BJ (cell line): ENCODE measurements at regions not wholly inside any gene's neighbourhood (a gene's known extent, or its start where the extent isn't known, plus 50 kb on each side); places are given as distances from the start of the nearest gene placed in this dataset.
A peak's percentile ranks its signal among the peaks of the same experiment; 100 is the strongest.

Experiments used
- CTCF ChIA-PET: fragments of 350-600 bp; formaldehyde crosslinking; extraction: SDS; loops from one replicate; lab custom pipeline; 2021; ENCODE audit warnings: antibody characterized with exemption, inconsistent platforms; lab: Yijun Ruan, JAX
- POLR2A ChIA-PET: fragments of 300-600 bp; sonication (Branson Sonifier 250); formaldehyde crosslinking; extraction: SDS; loops from one replicate; lab custom pipeline; 2021; ENCODE audit warnings: antibody characterized with exemption; lab: Charles Lee
- DNase-seq: peaks from one replicate; pipeline ENCODE4 v3.0.0-alpha.2; 2011; ENCODE audit warnings: low read depth
- H3K27me3 ChIP-seq: 2 replicates; pipeline ENCODE4 v1.6.0; 2011; ENCODE audit warnings: low read length; ENCODE audit not compliant: control insufficient read depth, insufficient read depth
- H3K36me3 ChIP-seq: 2 replicates; pipeline ENCODE4 v1.5.1; 2011; ENCODE audit warnings: low read length; ENCODE audit not compliant: control insufficient read depth, insufficient read depth
- H3K4me3 ChIP-seq: 2 replicates; pipeline ENCODE4 v1.5.1; 2011; ENCODE audit warnings: low read depth, mild to moderate bottlenecking, control low read depth, low read length
- TF ChIP-seq, protein P1 (sequence below): IDR thresholded peaks from 2 replicates; pipeline ENCODE4 v1.5.1; 2011; ENCODE audit warnings: low read depth, mild to moderate bottlenecking, control low read depth, inconsistent platforms, low read length, moderate library complexity; ENCODE audit not compliant: insufficient read depth

DNA sequence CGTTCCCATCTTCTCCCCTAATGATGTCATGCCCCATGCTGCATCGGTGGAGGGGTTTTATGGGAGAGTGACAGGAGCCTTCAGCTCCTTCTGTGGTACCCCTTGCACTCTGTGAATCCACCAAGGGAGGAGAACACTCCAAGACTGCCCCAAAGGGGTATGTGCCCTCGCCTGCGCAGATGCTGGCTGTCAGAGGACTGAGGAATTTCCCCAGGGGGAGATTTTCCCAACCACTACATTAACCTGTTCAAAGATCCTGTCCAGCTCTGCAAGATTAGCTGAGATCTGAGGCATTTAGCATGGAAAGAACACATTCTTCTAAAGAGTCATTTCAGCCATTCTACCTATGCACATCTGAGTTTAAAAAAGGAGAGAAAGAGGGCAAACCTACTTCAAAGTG, 143.2 kb upstream of the ITGA6 start:
- H3K4me3 ChIP-seq: no peak overlapping the region
- H3K27me3 ChIP-seq: no peaks in the 10 kb centered on the region
- CTCF ChIA-PET: interaction anchor here (1.2 to 3.3 kb wide), 4 partner anchors 10 to 181 kb away, joined by 3 to 14 read pairs (median 10); no protein-coding TSS in a partner anchor
- no peaks in the 10 kb centered on the region for H3K36me3 ChIP-seq
- DNase-seq: no peak
- TF ChIP-seq, protein P1, sequence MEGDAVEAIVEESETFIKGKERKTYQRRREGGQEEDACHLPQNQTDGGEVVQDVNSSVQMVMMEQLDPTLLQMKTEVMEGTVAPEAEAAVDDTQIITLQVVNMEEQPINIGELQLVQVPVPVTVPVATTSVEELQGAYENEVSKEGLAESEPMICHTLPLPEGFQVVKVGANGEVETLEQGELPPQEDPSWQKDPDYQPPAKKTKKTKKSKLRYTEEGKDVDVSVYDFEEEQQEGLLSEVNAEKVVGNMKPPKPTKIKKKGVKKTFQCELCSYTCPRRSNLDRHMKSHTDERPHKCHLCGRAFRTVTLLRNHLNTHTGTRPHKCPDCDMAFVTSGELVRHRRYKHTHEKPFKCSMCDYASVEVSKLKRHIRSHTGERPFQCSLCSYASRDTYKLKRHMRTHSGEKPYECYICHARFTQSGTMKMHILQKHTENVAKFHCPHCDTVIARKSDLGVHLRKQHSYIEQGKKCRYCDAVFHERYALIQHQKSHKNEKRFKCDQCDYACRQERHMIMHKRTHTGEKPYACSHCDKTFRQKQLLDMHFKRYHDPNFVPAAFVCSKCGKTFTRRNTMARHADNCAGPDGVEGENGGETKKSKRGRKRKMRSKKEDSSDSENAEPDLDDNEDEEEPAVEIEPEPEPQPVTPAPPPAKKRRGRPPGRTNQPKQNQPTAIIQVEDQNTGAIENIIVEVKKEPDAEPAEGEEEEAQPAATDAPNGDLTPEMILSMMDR: no peak
- POLR2A ChIA-PET: no interaction called here

DNA sequence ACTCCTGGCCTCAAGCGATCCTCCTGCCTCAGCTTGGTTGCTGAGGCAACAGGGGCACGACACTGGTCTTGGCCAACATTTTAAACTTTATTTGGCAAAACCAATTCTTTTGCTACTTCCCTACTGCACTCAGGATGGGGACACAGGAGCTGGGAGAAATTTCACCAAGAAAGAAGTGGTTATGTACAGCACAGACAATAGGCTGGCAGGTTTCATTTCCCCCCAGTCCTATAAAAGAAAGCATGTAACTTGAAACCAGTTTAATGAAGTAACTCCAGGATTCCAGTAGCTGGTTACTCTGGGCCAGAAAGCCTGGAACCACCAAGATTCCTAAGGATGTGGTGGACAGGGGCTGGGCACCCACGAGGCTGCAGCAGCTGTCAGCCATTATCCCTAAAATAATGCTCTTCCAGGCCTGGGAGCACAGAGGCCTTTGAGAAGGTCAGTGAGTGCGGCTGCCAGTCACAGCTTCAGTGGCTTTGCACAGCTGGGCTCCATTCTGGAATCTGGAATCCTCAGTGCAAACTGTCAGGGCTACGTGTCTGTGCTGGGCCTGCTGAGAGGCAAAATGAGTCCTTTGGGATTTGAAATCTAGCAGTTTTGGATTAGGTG, 142.3 kb upstream of the ITGA6 start:
- Histone ChIP-seq H3K27me3 (no peaks in the 10 kb centered on the region), H3K36me3 (no peaks in the 10 kb centered on the region), H3K4me3 (no peak overlapping the region)
- CTCF ChIA-PET: interaction anchor here (1.0 to 3.3 kb wide), 4 partner anchors 11 to 181 kb away, joined by 4 to 14 read pairs (median 10); no protein-coding TSS in a partner anchor
- TF ChIP-seq, protein P1: no peak
- POLR2A ChIA-PET: no interaction called here
- peak; percentile 53 for DNase-seq

DNA sequence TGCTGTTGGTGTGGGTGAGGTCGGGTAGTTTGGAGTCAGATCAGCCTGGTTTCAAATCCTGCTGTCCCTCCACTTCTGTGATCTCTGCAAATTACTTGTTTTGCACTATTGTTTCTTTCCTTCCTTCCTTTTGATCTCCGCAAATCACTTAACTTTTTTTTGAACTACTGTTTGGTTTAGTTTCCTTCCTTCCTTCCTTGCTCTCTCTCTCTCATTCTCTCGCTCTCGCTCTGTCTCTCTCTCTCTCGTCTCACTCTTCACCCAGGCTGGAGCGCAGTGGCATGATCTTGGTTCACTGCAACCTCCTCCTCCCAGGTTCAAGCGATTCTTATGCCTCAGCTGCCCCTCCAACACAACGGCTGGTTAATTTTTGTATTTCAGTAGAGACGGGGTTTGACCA, 141.6 kb upstream of the ITGA6 start:
- ChIA-PET POLR2A (no interaction called here), CTCF (interaction anchor here (0.8 to 3.3 kb wide), 4 partner anchors 11 to 180 kb away, joined by 3 to 10 read pairs (median 6); no protein-coding TSS in a partner anchor)
- DNase-seq: no peak
- Histone ChIP-seq H3K4me3 (no peak overlapping the region), H3K27me3 (no peaks in the 10 kb centered on the region), H3K36me3 (no peaks in the 10 kb centered on the region)
- TF ChIP-seq, protein P1: no peak

DNA sequence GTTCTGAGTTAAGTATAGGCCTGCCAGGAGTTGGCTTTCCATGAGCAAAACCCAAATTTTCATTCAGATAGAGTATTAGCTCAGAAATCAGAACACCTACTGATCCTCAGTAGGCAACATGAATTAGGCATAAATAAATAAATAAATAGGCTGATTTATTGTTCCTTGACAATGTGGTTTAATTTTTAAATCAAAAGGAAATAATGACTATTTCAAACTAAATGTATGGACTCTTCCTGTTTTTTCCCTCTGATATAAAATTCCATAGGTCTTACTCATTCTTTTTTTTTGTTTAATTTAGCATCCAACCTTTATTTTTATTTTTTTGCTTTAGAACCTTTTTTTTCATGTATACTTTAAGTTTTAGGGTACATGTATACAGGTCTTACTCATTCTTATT, 140.2 kb upstream of the ITGA6 start:
- DNase-seq: no peak
- no peaks in the 10 kb centered on the region for H3K27me3 ChIP-seq
- H3K36me3 ChIP-seq: no peaks in the 10 kb centered on the region
- no peak overlapping the region for H3K4me3 ChIP-seq
- TF ChIP-seq, protein P1: no peak
- POLR2A ChIA-PET: no interaction called here
- CTCF ChIA-PET: interaction anchor here (1.9 kb wide), 1 partner anchor 174 kb away, joined by 4 read pairs; no protein-coding TSS in a partner anchor

DNA sequence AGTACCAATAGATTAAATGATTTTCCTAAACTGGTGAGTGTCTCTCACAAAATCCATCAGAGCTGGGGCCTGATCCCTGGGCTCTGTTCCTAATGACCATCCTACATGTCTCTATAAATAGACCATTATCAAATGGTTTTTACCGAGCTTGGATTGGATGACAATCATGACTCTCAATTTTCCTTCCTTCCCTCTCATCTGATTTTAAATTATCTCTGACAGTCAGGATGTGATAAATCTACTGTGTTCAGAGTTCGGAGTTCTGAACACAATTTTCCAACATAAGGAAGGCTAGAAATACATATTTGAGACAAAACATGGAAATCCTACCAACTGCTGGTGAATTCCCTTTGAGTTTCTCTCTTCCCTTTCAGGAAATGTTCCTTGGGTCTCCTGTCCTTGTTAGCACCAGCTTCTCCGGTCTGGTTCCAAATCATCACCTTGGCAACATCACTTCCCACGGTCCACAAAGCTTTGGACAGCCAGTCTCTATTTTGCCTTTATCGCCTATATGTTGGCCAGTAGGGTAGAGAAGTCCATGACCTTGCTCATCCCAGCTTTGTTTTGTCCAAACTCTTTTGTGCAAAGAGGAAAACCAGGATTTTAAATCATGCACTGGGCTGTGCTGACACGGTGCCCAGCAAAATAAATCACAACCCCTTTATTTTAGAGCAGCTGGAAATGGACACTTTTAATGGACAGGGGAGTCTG, 139.6 kb upstream of the ITGA6 start:
- Histone ChIP-seq H3K4me3 (no peak overlapping the region), H3K27me3 (no peaks in the 10 kb centered on the region), H3K36me3 (no peaks in the 10 kb centered on the region)
- DNase-seq: no peak
- TF ChIP-seq, protein P1: no peak
- CTCF ChIA-PET: interaction anchor here (1.9 kb wide), 1 partner anchor 174 kb away, joined by 4 read pairs; no protein-coding TSS in a partner anchor
- POLR2A ChIA-PET: no interaction called here
